ENCODE measurements at regions not wholly inside any gene's neighbourhood (a gene's known extent, or its start where the extent isn't known, plus 50 kb on each side); places are given as distances from the start of the nearest gene placed in this dataset.

DNA sequence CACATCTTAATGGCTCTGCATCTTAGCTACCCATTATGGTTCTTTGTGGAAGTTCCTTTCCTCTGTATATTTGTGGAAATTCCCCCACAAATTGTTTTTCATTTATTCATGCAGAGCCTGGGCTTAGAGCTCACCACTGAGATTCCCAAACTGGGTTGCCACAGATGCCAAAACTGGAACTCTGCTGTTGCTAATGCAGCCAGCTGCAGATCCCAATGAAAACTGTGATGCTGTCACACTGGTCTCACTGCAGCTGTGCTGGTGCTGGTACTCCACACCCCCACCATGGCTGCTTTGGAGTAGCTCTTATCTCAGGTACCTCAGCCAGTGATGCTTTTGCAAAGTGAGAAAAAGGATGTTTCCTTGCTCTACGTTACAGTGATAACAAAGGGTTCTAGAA is 87.7 kb downstream of the DCK start:
- Histone ChIP-seq H3K4me1 (no peaks in the 10 kb centered on the region), H3K9me3 (no peaks in the 10 kb centered on the region), H3K27me3 (replicated peaks; ENCODE audit: control insufficient read depth, insufficient read depth, low read length) (no peaks in the 10 kb centered on the region), H3K4me3 (ENCODE audit: low read depth, low read length) (no peak overlapping the region), H3K36me3 (ENCODE audit: control insufficient read depth, insufficient read depth, low read length) (no peaks in the 10 kb centered on the region)
- intact Hi-C loops (cut with micrococcal nuclease; ENCODE audit: unreplicated experiment), result no loop called here
- ChIA-PET CTCF (no interaction called here), POLR2A (no interaction called here)
- BruUV-seq (replicated peaks), result no TSS peak
- Mint-ChIP-seq H3K4me3 (ENCODE audit: unreplicated experiment) (no peak overlapping the region), H3K36me3 (ENCODE audit: insufficient read depth, unreplicated experiment) (no peaks in the 10 kb centered on the region), H3K27me3 (ENCODE audit: insufficient read depth, unreplicated experiment) (no peaks in the 10 kb centered on the region), H3K27ac (ENCODE audit: unreplicated experiment) (no peak overlapping the region), H3K4me1 (ENCODE audit: low read depth, unreplicated experiment) (no peaks in the 10 kb centered on the region), H3K9me3 (ENCODE audit: unreplicated experiment) (no peaks in the 10 kb centered on the region)
- DNase-seq, result no peak
- TF ChIP-seq, protein P1, sequence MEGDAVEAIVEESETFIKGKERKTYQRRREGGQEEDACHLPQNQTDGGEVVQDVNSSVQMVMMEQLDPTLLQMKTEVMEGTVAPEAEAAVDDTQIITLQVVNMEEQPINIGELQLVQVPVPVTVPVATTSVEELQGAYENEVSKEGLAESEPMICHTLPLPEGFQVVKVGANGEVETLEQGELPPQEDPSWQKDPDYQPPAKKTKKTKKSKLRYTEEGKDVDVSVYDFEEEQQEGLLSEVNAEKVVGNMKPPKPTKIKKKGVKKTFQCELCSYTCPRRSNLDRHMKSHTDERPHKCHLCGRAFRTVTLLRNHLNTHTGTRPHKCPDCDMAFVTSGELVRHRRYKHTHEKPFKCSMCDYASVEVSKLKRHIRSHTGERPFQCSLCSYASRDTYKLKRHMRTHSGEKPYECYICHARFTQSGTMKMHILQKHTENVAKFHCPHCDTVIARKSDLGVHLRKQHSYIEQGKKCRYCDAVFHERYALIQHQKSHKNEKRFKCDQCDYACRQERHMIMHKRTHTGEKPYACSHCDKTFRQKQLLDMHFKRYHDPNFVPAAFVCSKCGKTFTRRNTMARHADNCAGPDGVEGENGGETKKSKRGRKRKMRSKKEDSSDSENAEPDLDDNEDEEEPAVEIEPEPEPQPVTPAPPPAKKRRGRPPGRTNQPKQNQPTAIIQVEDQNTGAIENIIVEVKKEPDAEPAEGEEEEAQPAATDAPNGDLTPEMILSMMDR (IDR thresholded peaks at IDR 0.05; ENCODE audit: insufficient read depth in 1 of 2, low read depth in 1 of 2, low read length in 1 of 2, severe bottlenecking in 1 of 2, unreplicated experiment in 1 of 2), result no peak

DNA sequence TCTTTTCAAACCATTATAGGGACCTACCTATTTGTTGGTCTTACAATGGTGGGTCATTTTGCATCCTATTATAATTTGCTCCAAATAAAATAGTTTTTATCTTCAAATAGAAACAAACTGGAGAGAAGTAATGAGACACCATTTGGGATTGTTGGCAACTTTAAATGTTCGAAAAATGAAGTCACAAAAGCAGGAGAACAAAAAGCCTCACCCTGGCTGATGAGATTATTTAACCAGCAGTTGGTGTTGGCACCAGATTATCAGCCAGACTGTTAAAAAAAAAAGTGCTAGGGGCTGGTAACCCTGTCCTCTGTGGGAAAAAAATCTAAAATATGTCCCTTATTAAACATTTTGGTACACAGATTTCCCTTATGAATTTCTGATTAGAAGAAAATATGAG is 100.3 kb downstream of the DCK start:
- Mint-ChIP-seq H3K4me3 (ENCODE audit: unreplicated experiment) (no peak overlapping the region), H3K36me3 (ENCODE audit: insufficient read depth, unreplicated experiment) (no peaks in the 10 kb centered on the region), H3K27ac (ENCODE audit: unreplicated experiment) (no peak overlapping the region), H3K4me1 (ENCODE audit: low read depth, unreplicated experiment) (no peaks in the 10 kb centered on the region), H3K9me3 (ENCODE audit: unreplicated experiment) (no peaks in the 10 kb centered on the region), H3K27me3 (ENCODE audit: insufficient read depth, unreplicated experiment) (no peaks in the 10 kb centered on the region)
- Histone ChIP-seq H3K27me3 (replicated peaks; ENCODE audit: control insufficient read depth, insufficient read depth, low read length) (no peaks in the 10 kb centered on the region), H3K4me1 (no peaks in the 10 kb centered on the region), H3K9me3 (no peaks in the 10 kb centered on the region), H3K36me3 (ENCODE audit: control insufficient read depth, insufficient read depth, low read length) (no peaks in the 10 kb centered on the region), H3K4me3 (ENCODE audit: low read depth, low read length) (no peak overlapping the region)
- CTCF ChIA-PET, result no interaction called here
- BruUV-seq (replicated peaks), result no TSS peak
- POLR2A ChIA-PET, result no interaction called here
- DNase-seq, result no peak
- intact Hi-C loops (cut with micrococcal nuclease; ENCODE audit: unreplicated experiment), result no loop called here
- TF ChIP-seq, protein P1 (IDR thresholded peaks at IDR 0.05; ENCODE audit: insufficient read depth in 1 of 2, low read depth in 1 of 2, low read length in 1 of 2, severe bottlenecking in 1 of 2, unreplicated experiment in 1 of 2), result no peak

DNA sequence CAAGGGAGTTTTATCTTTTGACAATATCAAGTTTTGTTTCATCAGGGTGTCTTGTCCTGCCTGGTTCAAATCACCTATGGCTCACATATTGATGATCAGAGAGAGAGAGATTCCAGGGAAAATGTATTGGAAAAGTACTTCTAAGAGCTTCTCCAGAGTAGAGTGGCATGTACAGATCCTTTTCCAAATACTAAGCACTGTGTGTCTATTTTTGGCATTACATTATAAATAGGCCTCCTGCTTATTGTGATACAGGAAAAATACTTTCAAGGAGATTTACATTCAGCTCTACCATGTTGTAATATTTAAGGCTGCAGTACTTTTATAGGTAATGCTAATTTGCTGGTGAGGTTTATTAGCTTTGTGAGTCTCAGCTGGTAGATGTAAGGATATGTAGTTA is 100.8 kb downstream of the DCK start:
- Histone ChIP-seq H3K4me3 (ENCODE audit: low read depth, low read length) (no peak overlapping the region), H3K27me3 (replicated peaks; ENCODE audit: control insufficient read depth, insufficient read depth, low read length) (no peaks in the 10 kb centered on the region), H3K9me3 (no peaks in the 10 kb centered on the region), H3K36me3 (ENCODE audit: control insufficient read depth, insufficient read depth, low read length) (no peaks in the 10 kb centered on the region), H3K4me1 (no peaks in the 10 kb centered on the region)
- Mint-ChIP-seq H3K4me1 (ENCODE audit: low read depth, unreplicated experiment) (no peaks in the 10 kb centered on the region), H3K4me3 (ENCODE audit: unreplicated experiment) (no peak overlapping the region), H3K36me3 (ENCODE audit: insufficient read depth, unreplicated experiment) (no peaks in the 10 kb centered on the region), H3K27me3 (ENCODE audit: insufficient read depth, unreplicated experiment) (no peaks in the 10 kb centered on the region), H3K9me3 (ENCODE audit: unreplicated experiment) (no peaks in the 10 kb centered on the region), H3K27ac (ENCODE audit: unreplicated experiment) (no peak overlapping the region)
- ChIA-PET CTCF (no interaction called here), POLR2A (no interaction called here)
- DNase-seq, result no peak
- TF ChIP-seq, protein P1 (IDR thresholded peaks at IDR 0.05; ENCODE audit: insufficient read depth in 1 of 2, low read depth in 1 of 2, low read length in 1 of 2, severe bottlenecking in 1 of 2, unreplicated experiment in 1 of 2), result no peak
- BruUV-seq (replicated peaks), result no TSS peak
- intact Hi-C loops (cut with micrococcal nuclease; ENCODE audit: unreplicated experiment), result no loop called here
